HG03521 (cell line): ENCODE measurements at regions not wholly inside any gene's neighbourhood (a gene's known extent, or its start where the extent isn't known, plus 50 kb on each side); places are given as distances from the start of the nearest gene placed in this dataset.

Experiments used
- ATAC-seq: cut with Tn5 transposase; IDR thresholded peaks from one replicate; pipeline ENCODE4 v1.9.1; 2021; ENCODE audit warnings: mild to moderate bottlenecking, moderate library complexity; ENCODE audit not compliant: unreplicated experiment

GRCh38 chr13:24107955-24108614 is 52.4 kb upstream of the SPATA13 start:
- no peak for ATAC-seq

DNA sequence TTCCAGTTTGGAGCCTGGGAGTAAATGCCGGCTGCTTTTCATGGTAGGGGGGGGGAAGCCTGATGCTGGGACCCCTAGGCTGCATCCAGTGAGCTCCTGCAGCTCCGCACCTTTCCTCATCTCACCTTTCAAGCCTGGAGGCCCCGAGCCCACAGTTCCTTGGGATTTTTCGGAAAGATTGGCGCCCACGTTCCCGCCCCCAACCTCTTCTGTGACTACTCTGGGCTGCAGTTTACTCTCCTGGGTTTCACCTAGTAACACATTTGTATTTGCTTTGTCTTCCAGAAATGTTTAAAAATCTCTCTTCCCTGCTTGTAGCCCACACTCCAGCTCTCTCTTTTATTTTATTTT is 51.9 kb upstream of the SPATA13 start:
- no peak for ATAC-seq

GRCh38 chr13:24110011-24110410 is 50.5 kb upstream of the SPATA13 start:
- no peak for ATAC-seq
